Dedifferentiated amniotic fluid mesenchymal stem cell (primary cell): ENCODE measurements at regions not wholly inside any gene's neighbourhood (a gene's known extent, or its start where the extent isn't known, plus 50 kb on each side); places are given as distances from the start of the nearest gene placed in this dataset.
"Not testable (repeated sequence)": the region's sequence is repeated elsewhere in the genome, so short reads cannot be mapped to it uniquely, and the experiment has no call there.

Source experiments
- DNase-seq: peaks from one replicate; pipeline ENCODE4 v3.0.0-alpha.2; 2016; ENCODE audit errors: extremely low spot score

GRCh38 chr5:67814569-67815311 is 400.8 kb upstream of the PIK3R1 start:
- DNase-seq: no peak

DNA sequence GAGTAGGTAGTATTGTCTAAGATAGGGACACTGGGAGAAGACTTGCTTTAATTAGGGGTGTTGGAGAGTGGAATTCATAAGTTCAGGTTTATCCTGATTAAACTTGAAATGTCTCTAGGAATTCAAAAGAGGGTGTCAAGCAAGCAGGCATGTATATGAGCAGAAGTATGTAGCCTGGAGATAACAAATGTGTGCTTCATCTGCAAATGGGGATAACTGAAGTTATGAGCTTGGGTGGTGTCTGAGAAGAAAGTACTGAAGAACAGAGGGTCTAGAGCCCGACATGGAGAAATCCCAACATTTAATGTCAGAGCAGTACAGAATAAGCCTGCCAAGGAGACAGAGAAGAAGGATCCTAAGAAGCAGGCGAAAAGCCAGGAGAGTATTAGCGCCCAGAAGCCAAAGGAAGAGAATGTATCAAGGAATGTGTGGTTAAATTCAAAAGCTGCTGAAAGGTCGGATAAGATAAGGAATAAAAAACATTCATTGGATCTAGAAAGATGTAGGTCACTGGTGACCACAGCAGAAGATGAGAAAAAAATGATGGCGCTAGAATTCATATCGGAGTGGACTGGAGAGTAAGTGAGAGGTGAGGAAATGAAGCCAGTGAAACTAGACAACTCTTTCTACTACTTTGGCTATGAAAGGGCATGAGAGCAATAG is 401.5 kb upstream of the PIK3R1 start:
- DNase-seq: no peak

DNA sequence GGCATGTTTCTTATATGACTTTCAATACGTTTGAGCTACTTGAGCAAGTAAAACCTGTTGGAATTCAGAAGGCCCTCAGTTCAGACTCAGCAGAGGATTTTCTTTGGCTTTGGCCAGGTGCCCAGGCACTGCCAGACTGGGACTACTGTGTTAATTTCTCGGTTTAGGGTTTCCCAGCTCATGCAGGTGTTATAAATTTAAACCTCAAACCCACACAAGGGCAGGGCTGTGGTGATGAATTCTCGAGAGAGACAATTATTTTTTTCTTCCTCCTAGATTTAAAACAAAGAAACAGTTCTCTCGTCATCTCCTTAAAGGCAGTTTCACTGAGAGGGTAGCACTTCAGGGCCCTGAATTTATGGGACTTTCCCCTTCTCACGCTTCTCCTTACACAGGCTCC is 406.0 kb upstream of the PIK3R1 start:
- DNase-seq: no peak

DNA sequence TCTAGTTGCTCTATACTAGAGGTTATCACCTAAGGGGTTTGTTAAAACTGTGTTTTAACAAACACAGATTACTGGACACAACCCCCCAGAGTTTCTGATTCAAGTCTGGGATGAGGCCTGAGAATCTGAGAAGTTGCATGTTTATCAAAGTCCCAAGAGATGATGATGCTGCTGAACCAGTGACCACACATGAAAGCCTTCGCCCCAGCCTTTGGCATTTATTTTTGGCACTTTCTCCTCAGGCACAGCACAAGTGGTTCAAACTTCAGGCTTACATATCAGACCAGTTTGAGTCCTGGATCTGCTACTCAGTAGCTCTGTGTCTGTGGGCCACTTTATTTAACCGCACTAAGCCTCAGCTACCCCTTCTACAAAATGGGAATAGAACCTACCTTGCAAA is 407.2 kb upstream of the PIK3R1 start:
- DNase-seq: no peak

DNA sequence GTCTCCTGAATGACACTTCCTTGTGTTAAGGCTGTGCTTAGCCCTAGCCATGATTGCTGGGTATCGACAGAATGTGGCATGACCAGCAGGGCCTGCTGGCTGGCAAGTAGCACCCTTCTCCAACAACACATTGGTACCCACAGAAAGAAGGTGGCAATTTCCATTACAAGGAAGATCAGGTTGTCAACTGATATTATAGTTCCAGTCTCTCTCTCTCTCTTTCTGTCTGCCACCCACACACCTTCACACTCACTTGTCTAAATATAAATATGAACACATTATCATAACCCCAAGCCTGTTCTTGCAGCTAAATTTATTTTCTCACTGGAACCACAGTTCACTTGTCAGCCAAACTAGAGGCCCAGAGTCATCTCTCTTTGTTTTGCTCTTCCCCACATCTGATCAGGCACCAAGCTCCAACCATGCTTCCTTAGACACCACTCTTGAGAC is 408.1 kb upstream of the PIK3R1 start:
- DNase-seq: no peak

- no peak for DNase-seq
Measured at GRCh38 chr5:67806654-67807438, 408.7 kb upstream of the PIK3R1 start.

- no peak for DNase-seq
Measured at GRCh38 chr5:67805666-67806348, 409.7 kb upstream of the PIK3R1 start.

DNA sequence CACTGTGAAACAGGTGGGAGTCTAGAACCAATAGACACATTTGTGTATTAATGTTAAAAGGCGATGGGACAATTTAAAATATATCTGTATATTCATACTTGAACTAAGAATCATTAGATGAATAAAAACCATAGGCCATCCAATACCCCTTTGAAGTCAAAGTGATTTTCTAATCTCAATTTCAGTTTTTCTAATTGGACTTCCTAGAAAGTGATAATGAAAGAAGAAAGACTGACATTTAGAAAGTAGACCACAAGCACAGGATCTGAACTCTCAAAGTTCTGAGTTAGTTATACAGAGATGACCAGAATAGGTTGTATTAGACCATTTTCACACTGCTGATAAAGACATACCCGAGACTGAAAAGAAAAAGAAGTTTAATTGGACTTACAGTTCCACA is 412.8 kb upstream of the PIK3R1 start:
- no peak for DNase-seq

GRCh38 chr5:67799732-67800234 is 415.8 kb upstream of the PIK3R1 start:
- no peak for DNase-seq

- DNase-seq: not testable (repeated sequence)
Measured at GRCh38 chr5:67798470-67798869, 417.1 kb upstream of the PIK3R1 start.

DNA sequence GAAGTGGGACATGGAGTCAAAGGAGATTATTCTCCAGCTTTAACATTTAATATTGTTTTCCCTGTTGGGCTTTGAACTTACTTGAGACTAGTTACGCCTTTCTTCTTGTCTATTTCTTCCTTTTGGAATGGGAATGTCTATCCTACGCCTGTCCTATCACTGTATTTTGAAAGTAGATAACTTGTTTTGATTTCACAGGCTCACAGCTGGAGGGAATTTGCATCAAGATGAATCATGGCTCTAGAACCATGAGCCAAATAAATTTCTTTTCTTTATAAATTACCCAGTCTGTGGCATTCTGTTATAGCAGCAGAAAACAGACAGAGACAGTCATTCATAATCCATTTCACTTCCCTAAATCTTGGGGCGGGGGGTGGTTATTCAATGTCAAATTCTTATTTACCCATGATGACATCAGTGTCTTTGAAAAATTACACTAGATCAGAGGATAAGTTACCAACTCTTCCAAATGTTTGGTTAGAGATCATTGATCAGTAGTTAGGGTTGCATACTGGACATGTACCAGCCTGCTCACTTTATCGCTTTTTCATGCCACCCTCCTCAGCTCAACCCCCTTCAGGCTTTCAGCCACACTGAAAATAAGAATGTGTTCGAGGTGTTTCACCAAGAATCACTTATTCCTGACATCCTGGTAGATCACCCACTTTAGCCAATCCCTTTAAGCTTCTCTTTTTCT is 419.6 kb upstream of the PIK3R1 start:
- DNase-seq: no peak

GRCh38 chr5:67793966-67794365 is 421.6 kb upstream of the PIK3R1 start:
- DNase-seq: no peak

DNA sequence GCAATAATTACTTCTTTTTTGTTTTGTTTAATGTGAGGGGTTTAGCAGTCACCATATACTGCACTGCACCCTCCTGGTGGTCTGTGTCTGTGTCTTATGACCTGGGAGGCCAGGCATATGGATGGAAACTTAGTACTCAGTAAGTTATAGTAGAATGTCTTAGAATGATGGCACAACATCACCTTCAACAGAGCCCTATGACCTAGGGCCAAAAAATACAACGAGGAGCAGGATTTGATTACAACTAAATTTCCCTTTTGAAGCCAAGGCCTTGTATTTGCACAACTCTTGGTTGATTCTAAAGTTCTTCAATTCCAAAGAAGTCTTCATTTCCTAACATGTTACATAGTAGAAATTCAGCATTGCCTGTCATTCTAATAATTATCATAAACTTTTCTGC is 422.1 kb upstream of the PIK3R1 start:
- no peak for DNase-seq

DNA sequence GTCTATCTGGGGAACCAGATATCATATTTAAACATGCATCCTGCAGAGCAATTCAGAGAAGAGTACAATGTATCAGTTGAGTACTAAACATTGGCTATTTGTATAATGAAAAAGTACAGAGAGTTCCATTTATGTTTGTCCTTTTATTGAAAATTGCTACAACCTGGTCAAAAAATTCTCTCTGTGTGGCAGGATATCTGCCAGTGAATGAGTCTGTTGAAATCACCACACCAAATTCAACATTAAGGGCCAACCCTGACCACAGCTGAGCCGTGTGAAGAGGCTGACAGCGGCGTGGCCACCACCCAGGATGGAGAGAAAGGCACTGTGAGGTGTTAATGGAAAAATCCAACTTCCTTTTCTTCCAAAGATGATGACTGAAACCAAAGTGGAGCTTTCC is 422.7 kb upstream of the PIK3R1 start:
- DNase-seq: no peak

DNA sequence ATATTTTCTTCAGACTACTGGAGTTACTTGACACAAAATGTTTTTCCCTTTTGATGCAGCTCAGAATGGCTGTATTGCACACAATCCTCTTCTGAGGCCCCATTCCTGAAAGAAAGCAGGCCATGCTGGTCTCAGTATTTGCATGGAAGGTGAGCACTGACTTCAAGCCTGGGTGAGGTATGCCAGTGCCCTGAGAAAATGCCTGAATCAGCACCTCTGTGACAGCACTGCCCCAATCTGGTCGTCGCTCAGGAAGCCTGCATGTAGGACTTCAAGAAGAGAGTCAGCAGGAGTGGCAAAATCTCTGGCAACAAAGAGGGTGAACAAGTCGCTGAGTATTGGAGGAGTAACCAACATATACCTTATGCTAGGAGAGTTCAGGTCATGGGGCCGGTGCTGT is 425.2 kb upstream of the PIK3R1 start:
- no peak for DNase-seq

- peak; percentile 13 for DNase-seq
Measured at GRCh38 chr5:67779893-67780623, 435.5 kb upstream of the PIK3R1 start.

DNA sequence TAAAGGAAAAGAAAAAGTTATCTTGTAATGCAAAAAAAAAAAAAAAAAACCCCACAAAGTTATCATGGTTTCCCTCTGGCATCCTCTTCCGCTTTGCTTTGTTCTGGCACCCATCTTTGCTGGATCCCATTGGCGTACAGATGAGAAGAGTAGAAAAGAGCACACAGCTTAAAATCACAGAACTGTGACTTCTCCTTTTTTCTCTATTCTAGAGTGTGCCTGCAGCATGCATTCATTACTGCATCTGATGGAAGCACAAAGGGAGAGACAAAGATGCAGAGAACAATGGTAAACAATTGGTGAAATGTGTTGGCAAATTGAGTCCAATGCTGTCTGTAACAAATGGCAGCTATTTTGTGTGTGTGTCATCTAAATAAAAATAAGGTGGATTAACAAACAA is 440.8 kb upstream of the PIK3R1 start:
- DNase-seq: no peak

- peak; percentile 16 for DNase-seq
Measured at GRCh38 chr5:67774267-67774552, 441.3 kb upstream of the PIK3R1 start.

DNA sequence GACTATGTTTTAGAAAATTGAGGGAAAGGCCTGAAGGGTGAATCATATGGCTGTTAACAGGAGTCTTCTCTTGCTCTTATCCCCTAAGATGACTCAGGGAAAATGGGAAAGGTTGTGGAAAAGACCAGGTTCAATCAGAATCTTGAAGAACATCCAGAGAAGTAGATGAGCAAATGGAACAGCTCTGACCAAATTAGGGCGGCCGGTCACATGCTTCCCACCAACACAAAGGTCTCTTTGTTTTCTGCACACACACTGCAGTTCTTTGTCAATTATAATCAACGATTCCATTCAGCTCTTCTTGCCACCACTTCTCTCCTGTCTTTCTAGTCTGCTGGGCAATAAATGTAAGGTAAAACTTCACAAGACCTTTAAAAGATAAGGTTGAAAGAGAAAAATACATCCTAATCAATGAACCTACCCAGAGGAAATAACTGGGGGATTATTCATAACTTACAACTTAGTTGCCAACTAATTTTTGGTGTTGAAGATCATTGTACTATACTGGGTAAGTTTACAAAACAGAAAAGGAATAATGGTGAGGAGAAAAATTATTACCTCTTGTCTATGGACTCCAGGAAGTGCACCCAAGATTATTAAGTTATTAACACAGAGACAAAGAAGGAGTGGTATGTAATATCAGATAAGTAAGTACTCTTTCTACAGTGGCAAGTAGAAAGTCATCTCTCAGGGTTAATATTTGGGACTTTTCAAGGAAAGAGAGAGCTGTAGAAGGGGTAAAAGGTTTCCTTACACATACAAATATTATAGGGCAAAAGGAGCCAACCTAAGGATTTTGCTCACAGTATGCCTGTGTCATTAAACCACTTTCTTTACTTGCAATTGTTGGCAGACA is 441.9 kb upstream of the PIK3R1 start:
- DNase-seq: no peak

DNA sequence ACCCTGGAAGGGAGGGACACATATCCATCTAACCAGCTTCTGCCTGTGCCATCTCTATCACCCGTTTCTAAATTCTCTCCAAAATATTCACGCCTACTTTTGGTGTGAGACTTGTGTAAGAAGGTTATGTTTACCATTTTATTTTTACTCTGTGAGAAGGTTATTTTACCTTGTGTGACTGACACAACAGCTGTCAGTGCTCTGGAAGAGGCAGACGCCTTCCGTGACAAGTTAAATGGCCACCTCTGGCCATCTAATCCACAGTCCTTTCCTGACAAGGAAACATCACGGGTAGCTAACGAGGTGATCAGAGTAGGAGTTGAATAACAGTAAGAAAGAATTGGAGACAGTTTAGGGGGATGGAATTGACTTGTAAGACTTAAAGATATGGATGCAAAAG is 443.8 kb upstream of the PIK3R1 start:
- DNase-seq: no peak
